ENCODE measurements at regions not wholly inside any gene's neighbourhood (a gene's known extent, or its start where the extent isn't known, plus 50 kb on each side); places are given as distances from the start of the nearest gene placed in this dataset.

DNA sequence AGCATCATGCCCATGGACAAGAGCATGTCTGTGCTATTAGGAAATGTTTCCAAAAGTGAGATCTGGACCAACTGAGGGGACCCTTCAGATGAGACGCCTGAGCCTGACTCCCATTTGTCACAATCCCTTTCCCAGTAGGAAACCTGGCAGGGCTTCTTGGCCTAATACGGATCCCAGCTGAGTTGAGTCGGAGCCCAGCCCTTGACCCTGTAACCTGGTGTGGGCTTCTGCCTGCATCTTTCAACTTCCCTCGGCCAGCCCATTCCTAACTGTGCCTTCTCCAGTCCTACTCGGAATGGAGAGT is 148.3 kb downstream of the IRX2 start:
- DNase-seq (ENCODE audit: low spot score), result no peak

GRCh38 chr5:2602451-2603271 is 148.8 kb downstream of the IRX2 start:
- no peak for DNase-seq (ENCODE audit: low spot score)

- no peak for DNase-seq (ENCODE audit: low spot score)
These were observed 153.0 kb downstream of the IRX2 start for GRCh38 chr5:2598503-2598902.

- DNase-seq (ENCODE audit: low spot score), result no peak
These were observed 156.8 kb downstream of the IRX2 start for GRCh38 chr5:2594701-2595100.

GRCh38 chr5:2592766-2593165 is 158.7 kb downstream of the IRX2 start:
- no peak for DNase-seq (ENCODE audit: low spot score)

DNA sequence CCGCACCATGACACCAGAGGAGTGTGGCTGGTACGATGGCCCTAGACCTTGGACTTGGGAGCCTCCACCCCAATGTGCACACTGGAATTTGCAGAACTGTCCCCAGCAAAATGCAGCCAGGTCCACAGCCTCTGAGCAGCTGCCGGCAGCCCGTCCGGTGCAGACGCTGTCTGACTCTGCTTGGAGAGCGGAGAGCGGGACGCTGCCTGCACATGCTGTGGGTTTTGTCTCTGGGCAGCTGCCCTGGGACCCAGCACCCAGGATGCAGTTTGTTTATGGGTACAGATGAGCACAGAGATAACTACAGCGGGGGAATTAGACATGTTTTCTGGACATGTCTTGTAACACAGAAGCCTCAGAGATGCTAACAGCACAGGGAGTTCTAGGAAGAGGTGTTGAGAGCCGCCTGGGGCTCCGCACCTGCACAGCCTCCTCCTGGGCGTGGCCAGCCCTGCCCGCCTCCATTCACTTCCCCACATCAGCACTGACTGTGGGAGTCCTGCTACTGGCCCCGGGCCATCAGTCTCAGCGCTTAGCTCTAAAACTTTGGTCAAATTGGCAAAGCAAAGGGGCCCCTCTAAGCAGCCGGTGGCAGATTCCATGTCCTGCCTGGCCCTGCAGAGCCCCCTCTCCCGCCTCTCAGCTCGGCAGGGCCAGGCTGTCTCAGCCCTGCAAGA is 159.6 kb downstream of the IRX2 start:
- no peak for DNase-seq (ENCODE audit: low spot score)

- no peak for DNase-seq (ENCODE audit: low spot score)
These were observed 162.5 kb downstream of the IRX2 start for GRCh38 chr5:2588850-2589501.

- no peak for DNase-seq (ENCODE audit: low spot score)
These were observed 164.1 kb downstream of the IRX2 start for GRCh38 chr5:2587189-2588031.

- DNase-seq (ENCODE audit: low spot score), result no peak
These were observed 165.3 kb downstream of the IRX2 start for GRCh38 chr5:2586016-2586715.

DNA sequence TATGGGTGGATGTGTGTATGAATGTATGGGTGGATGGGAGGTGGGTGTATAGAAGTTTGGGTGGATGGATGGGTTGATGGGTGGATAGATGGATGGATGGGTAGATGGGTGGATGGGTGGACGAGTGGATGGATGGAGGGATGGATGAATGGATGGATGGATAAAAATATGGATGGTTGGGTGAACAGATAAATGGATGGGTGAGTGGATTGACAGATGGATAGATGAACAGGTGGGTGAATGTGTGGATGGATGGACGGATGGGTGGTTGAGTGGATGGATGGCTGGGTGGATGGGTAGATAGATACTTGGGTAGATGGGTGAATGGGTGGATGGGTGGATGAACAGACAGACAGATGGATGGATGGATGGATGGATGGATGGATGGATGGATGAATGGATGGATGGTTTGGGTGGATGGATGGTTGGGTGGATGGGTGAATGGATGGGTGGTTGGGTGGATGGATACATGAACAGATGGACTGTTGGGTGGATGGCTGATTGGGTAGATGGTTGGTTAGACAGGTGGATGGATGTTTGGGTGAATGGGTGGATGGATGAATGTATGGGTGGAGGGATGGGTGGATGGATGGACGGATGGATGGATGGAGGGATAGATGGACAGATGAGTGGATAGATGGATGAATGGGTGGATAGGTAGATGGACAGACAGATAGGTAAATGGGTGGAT is 166.8 kb downstream of the IRX2 start:
- DNase-seq (ENCODE audit: low spot score), result no peak

- DNase-seq (ENCODE audit: low spot score), result no peak
These were observed 169.0 kb downstream of the IRX2 start for GRCh38 chr5:2582507-2582906.

DNA sequence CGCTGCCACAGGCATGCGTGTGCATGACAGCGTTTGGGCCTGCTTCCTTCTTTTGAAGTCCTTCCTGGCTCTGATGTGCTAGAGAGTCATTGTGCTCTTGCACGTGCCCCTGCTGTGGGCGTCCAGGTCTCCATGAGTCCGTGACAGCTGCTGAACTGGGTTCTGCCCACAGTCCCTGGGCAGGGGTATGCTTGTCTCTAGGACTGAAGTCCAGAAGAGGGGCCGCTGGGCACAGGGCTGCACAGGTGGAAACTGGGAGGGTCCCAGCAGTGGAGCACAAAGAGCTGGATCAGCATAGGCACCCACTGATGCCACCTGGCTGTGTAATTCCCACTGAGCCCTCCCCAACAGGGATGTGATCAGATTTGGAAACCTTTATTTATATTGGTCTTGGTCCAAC is 169.4 kb downstream of the IRX2 start:
- no peak for DNase-seq (ENCODE audit: low spot score)

GRCh38 chr5:2581418-2581817 is 170.1 kb downstream of the IRX2 start:
- no peak for DNase-seq (ENCODE audit: low spot score)

GRCh38 chr5:2579126-2579525 is 172.4 kb downstream of the IRX2 start:
- no peak for DNase-seq (ENCODE audit: low spot score)

- DNase-seq (ENCODE audit: low spot score), result no peak
These were observed 174.0 kb downstream of the IRX2 start for GRCh38 chr5:2577312-2578036.

GRCh38 chr5:2576823-2577222 is 174.7 kb downstream of the IRX2 start:
- no peak for DNase-seq (ENCODE audit: low spot score)

GRCh38 chr5:2575871-2576270 is 175.6 kb downstream of the IRX2 start:
- DNase-seq (ENCODE audit: low spot score), result no peak

DNA sequence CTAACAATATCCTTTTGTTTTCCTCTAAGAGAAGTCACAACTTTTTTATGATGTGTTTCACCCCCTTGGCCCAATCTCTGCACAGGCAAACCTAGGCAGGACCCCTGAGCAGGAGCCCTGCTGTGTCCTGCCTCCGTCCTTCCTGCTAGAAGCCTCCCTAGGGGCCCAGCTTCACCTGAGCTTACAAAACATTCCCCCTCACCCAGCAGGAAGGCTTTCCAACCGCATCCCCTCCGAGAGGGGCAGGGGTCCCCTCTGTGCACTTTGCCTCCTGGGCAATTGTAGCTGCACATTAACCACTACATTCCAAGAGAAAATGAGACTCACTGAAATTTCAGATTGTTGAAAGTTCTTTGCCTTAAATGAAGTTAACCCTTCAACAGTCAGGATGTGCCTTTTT is 176.2 kb downstream of the IRX2 start:
- no peak for DNase-seq (ENCODE audit: low spot score)

- no peak for DNase-seq (ENCODE audit: low spot score)
These were observed 177.3 kb downstream of the IRX2 start for GRCh38 chr5:2574155-2574554.

- no peak for DNase-seq (ENCODE audit: low spot score)
These were observed 180.9 kb downstream of the IRX2 start for GRCh38 chr5:2570586-2570985.
